Dermis microvascular lymphatic vessel endothelial cell (primary cell): ENCODE measurements at regions not wholly inside any gene's neighbourhood (a gene's known extent, or its start where the extent isn't known, plus 50 kb on each side); places are given as distances from the start of the nearest gene placed in this dataset.
"Not testable (repeated sequence)": the region's sequence is repeated elsewhere in the genome, so short reads cannot be mapped to it uniquely, and the experiment has no call there.

Experiments used
- DNase-seq, 2 donors: peaks; one replicate each; pipeline versions ENCODE4 v3.0.0 to v3.0.0-alpha.2; 2010; ENCODE audit warnings: low read depth in 2 of 2

- DNase-seq: no peak
Measured at GRCh38 chr7:92916770-92917224, 80.4 kb upstream of the CDK6 start.

GRCh38 chr7:92915348-92915747 is 79.0 kb upstream of the CDK6 start:
- no peak for DNase-seq

GRCh38 chr7:92914645-92915044 is 78.3 kb upstream of the CDK6 start:
- DNase-seq: no peak

- DNase-seq: no peak
Measured at GRCh38 chr7:92913849-92914248, 77.5 kb upstream of the CDK6 start.

GRCh38 chr7:92910976-92911375 is 74.6 kb upstream of the CDK6 start:
- no peak for DNase-seq

GRCh38 chr7:92909686-92910475 is 73.5 kb upstream of the CDK6 start:
- DNase-seq: no peak

- peak in 1 of 2 donors; percentile 60 for DNase-seq
Measured at GRCh38 chr7:92904244-92905131, 68.1 kb upstream of the CDK6 start.

- DNase-seq: no peak
Measured at GRCh38 chr7:92898798-92899197, 62.4 kb upstream of the CDK6 start.

GRCh38 chr7:92894857-92895256 is 58.5 kb upstream of the CDK6 start:
- DNase-seq: not testable (repeated sequence)

- no peak for DNase-seq
Measured at GRCh38 chr7:92889081-92889480, 52.7 kb upstream of the CDK6 start.
